ENCODE measurements at regions not wholly inside any gene's neighbourhood (a gene's known extent, or its start where the extent isn't known, plus 50 kb on each side); places are given as distances from the start of the nearest gene placed in this dataset.
"Not testable (repeated sequence)": the region's sequence is repeated elsewhere in the genome, so short reads cannot be mapped to it uniquely, and the experiment has no call there.

GRCh38 chr6:168937054-168937453 is 316.6 kb downstream of the THBS2 start:
- Mint-ChIP-seq H3K27me3 (peaks cover 15% of the 10 kb centered on the region), H3K4me1 (no peaks in the 10 kb centered on the region), H3K4me3 (no peak overlapping the region), H3K9me3 (no peaks in the 10 kb centered on the region), H3K27ac (no peak overlapping the region), H3K36me3 (ENCODE audit: low read depth) (no peaks in the 10 kb centered on the region)
- ChIA-PET CTCF (no interaction called here), POLR2A (no interaction called here)
- no peak for DNase-seq

GRCh38 chr6:168935628-168936010 is 318.0 kb downstream of the THBS2 start:
- DNase-seq, result no peak
- Mint-ChIP-seq H3K27me3 (peaks cover 15% of the 10 kb centered on the region), H3K4me3 (no peak overlapping the region), H3K36me3 (ENCODE audit: low read depth) (no peaks in the 10 kb centered on the region), H3K4me1 (no peaks in the 10 kb centered on the region), H3K9me3 (no peaks in the 10 kb centered on the region), H3K27ac (no peak overlapping the region)
- ChIA-PET POLR2A (no interaction called here), CTCF (no interaction called here)

GRCh38 chr6:168934660-168935627 is 318.7 kb downstream of the THBS2 start:
- ChIA-PET POLR2A (no interaction called here), CTCF (no interaction called here)
- Mint-ChIP-seq H3K27ac (no peak overlapping the region), H3K27me3 (peaks cover 15% of the 10 kb centered on the region), H3K4me3 (no peak overlapping the region), H3K4me1 (no peaks in the 10 kb centered on the region), H3K9me3 (no peaks in the 10 kb centered on the region), H3K36me3 (ENCODE audit: low read depth) (no peaks in the 10 kb centered on the region)
- no peak for DNase-seq

- DNase-seq, result not testable (repeated sequence)
These were observed 321.5 kb downstream of the THBS2 start for GRCh38 chr6:168932171-168932570.

GRCh38 chr6:168931072-168931471 is 322.6 kb downstream of the THBS2 start:
- POLR2A ChIA-PET, H3K4me1 Mint-ChIP-seq: not testable (repeated sequence)

More at GRCh38 chr6:168932171-168932570, 321.5 kb downstream of the THBS2 start:
- H3K9me3 Mint-ChIP-seq; H3K4me3 Mint-ChIP-seq; H3K36me3 Mint-ChIP-seq (ENCODE audit: low read depth); POLR2A ChIA-PET; H3K27ac Mint-ChIP-seq; CTCF ChIA-PET; H3K4me1 Mint-ChIP-seq: not testable (repeated sequence)
- peaks cover 15% of the 10 kb centered on the region for H3K27me3 Mint-ChIP-seq

GRCh38 chr6:168929871-168930450 is 323.7 kb downstream of the THBS2 start:
- CTCF ChIA-PET, result no interaction called here
- Mint-ChIP-seq H3K4me3 (no peak overlapping the region), H3K4me1 (no peaks in the 10 kb centered on the region), H3K27me3 (peaks cover 5% of the 10 kb centered on the region), H3K9me3 (peaks cover 3% of the 10 kb centered on the region), H3K27ac (no peak overlapping the region), H3K36me3 (ENCODE audit: low read depth) (no peaks in the 10 kb centered on the region)
- no peak for DNase-seq
- POLR2A ChIA-PET, result no interaction called here

More at GRCh38 chr6:168931072-168931471, 322.6 kb downstream of the THBS2 start:
- H3K9me3 Mint-ChIP-seq; H3K27ac Mint-ChIP-seq; DNase-seq; H3K36me3 Mint-ChIP-seq (ENCODE audit: low read depth); H3K4me3 Mint-ChIP-seq; CTCF ChIA-PET: not testable (repeated sequence)
- peaks cover 11% of the 10 kb centered on the region for H3K27me3 Mint-ChIP-seq

- Mint-ChIP-seq H3K27me3 (no peaks in the 10 kb centered on the region), H3K9me3 (peaks cover 3% of the 10 kb centered on the region)
These were observed 325.6 kb downstream of the THBS2 start for GRCh38 chr6:168928012-168928411.

GRCh38 chr6:168927026-168927425 is 326.6 kb downstream of the THBS2 start:
- Mint-ChIP-seq H3K36me3 (ENCODE audit: low read depth) (no peaks in the 10 kb centered on the region), H3K27ac (no peak overlapping the region), H3K9me3 (peaks cover 3% of the 10 kb centered on the region), H3K4me1 (no peaks in the 10 kb centered on the region), H3K4me3 (no peak overlapping the region), H3K27me3 (no peaks in the 10 kb centered on the region)
- CTCF ChIA-PET, result no interaction called here
- DNase-seq, result no peak
- POLR2A ChIA-PET, result no interaction called here

More at GRCh38 chr6:168928012-168928411, 325.6 kb downstream of the THBS2 start:
- ChIA-PET POLR2A (no interaction called here), CTCF (no interaction called here)
- H3K4me1 Mint-ChIP-seq, result no peaks in the 10 kb centered on the region
- no peaks in the 10 kb centered on the region for H3K36me3 Mint-ChIP-seq (ENCODE audit: low read depth)
- no peak for DNase-seq
- no peak overlapping the region for H3K27ac Mint-ChIP-seq
- H3K4me3 Mint-ChIP-seq, result no peak overlapping the region

- Mint-ChIP-seq H3K4me1 (no peaks in the 10 kb centered on the region), H3K27me3 (no peaks in the 10 kb centered on the region), H3K36me3 (ENCODE audit: low read depth) (no peaks in the 10 kb centered on the region), H3K27ac (no peak overlapping the region), H3K9me3 (peaks cover 3% of the 10 kb centered on the region), H3K4me3 (no peak overlapping the region)
- ChIA-PET CTCF (no interaction called here), POLR2A (no interaction called here)
- DNase-seq, result no peak
These were observed 327.3 kb downstream of the THBS2 start for GRCh38 chr6:168926306-168926705.

- CTCF ChIA-PET, result no interaction called here
- H3K27me3 Mint-ChIP-seq, result no peaks in the 10 kb centered on the region
These were observed 328.0 kb downstream of the THBS2 start for GRCh38 chr6:168925671-168926070.

GRCh38 chr6:168923171-168923570 is 330.5 kb downstream of the THBS2 start:
- Mint-ChIP-seq H3K27me3 (peaks cover 2% of the 10 kb centered on the region), H3K4me3 (no peak overlapping the region), H3K9me3 (peaks cover 3% of the 10 kb centered on the region), H3K36me3 (ENCODE audit: low read depth) (no peaks in the 10 kb centered on the region), H3K4me1 (no peaks in the 10 kb centered on the region), H3K27ac (no peak overlapping the region)
- POLR2A ChIA-PET, result no interaction called here
- DNase-seq, result no peak
- CTCF ChIA-PET, result no interaction called here

More at GRCh38 chr6:168925671-168926070, 328.0 kb downstream of the THBS2 start:
- POLR2A ChIA-PET, result no interaction called here
- Mint-ChIP-seq H3K9me3 (peaks cover 3% of the 10 kb centered on the region), H3K4me1 (no peaks in the 10 kb centered on the region), H3K4me3 (no peak overlapping the region), H3K27ac (no peak overlapping the region), H3K36me3 (ENCODE audit: low read depth) (no peaks in the 10 kb centered on the region)
- DNase-seq, result no peak

GRCh38 chr6:168922436-168922835 is 331.2 kb downstream of the THBS2 start:
- ChIA-PET POLR2A (no interaction called here), CTCF (no interaction called here)
- Mint-ChIP-seq H3K4me1 (no peaks in the 10 kb centered on the region), H3K4me3 (no peak overlapping the region), H3K36me3 (ENCODE audit: low read depth) (no peaks in the 10 kb centered on the region), H3K27me3 (peaks cover 2% of the 10 kb centered on the region), H3K27ac (no peak overlapping the region), H3K9me3 (peaks cover 3% of the 10 kb centered on the region)
- no peak for DNase-seq

- H3K9me3 Mint-ChIP-seq, result no peaks in the 10 kb centered on the region
- peaks cover 2% of the 10 kb centered on the region for H3K27me3 Mint-ChIP-seq
- ChIA-PET POLR2A (no interaction called here), CTCF (no interaction called here)
- no peaks in the 10 kb centered on the region for H3K4me1 Mint-ChIP-seq
- no peak overlapping the region for H3K4me3 Mint-ChIP-seq
- no peak overlapping the region for H3K27ac Mint-ChIP-seq
- no peaks in the 10 kb centered on the region for H3K36me3 Mint-ChIP-seq (ENCODE audit: low read depth)
- no peak for DNase-seq
These were observed 333.4 kb downstream of the THBS2 start for GRCh38 chr6:168920289-168920688.
